ENCODE measurements at regions not wholly inside any gene's neighbourhood (a gene's known extent, or its start where the extent isn't known, plus 50 kb on each side); places are given as distances from the start of the nearest gene placed in this dataset.

DNA sequence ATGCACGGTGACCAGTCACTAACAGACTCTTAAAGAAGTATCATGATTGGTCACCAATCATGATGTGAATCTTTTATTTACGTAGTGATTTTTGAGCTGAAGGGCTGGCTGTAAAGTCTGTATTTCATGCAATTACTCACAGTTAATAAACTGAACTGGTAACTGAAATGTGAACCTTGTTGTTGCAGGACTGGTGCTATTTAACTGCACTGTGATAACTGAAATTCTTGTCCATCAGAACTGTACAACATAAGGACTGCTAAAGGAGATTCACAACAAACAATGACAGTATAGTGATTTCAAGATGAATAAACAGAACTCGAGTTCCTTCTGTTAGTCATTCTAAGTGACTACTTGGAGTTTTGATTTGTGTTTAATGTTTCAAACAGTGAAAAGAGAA, 316.6 kb downstream of the TPBG start:
- TF ChIP-seq CTCF (IDR thresholded peaks at IDR 0.05 in 2 of 3, conservative IDR thresholded peaks at IDR 0.05 in 1 of 3; ENCODE audit: control insufficient read depth in 2 of 3, extremely low read depth in 1 of 3, insufficient read depth in 1 of 3, low read depth in 3 of 3, low read length in 3 of 3) = no peak
- no peak for TF ChIP-seq FOXM1 (IDR thresholded peaks at IDR 0.05; ENCODE audit: low read depth, low read length)
- TF ChIP-seq POLR2A (IDR thresholded peaks at IDR 0.05; ENCODE audit: low read depth, low read length) = no peak
- TF ChIP-seq EZH2 (IDR thresholded peaks at IDR 0.05; ENCODE audit: borderline replicate concordance, control insufficient read depth, low read depth, low read length) = no peak
- TF ChIP-seq NR2C2 (IDR thresholded peaks at IDR 0.05; ENCODE audit: borderline replicate concordance, control insufficient read depth, insufficient read length, low read depth) = no peak
- TF ChIP-seq BMI1 (IDR thresholded peaks at IDR 0.05; ENCODE audit: borderline replicate concordance) = no peak
- TF ChIP-seq NFYB (IDR thresholded peaks at IDR 0.05; ENCODE audit: insufficient read depth, low read depth, low read length) = no peak
- no peak for TF ChIP-seq PAX5 (IDR thresholded peaks at IDR 0.05; ENCODE audit: borderline replicate concordance, low read depth, low read length)
- no peak for TF ChIP-seq EP300 (IDR thresholded peaks at IDR 0.05; ENCODE audit: borderline replicate concordance in 1 of 2, control insufficient read depth in 1 of 2, low read depth in 2 of 2, low read length in 2 of 2)
- TF ChIP-seq KLF5 (IDR thresholded peaks at IDR 0.05; ENCODE audit: partially characterized antibody) = no peak
